AG09309 (cell line): ENCODE measurements at regions not wholly inside any gene's neighbourhood (a gene's known extent, or its start where the extent isn't known, plus 50 kb on each side); places are given as distances from the start of the nearest gene placed in this dataset.

ENCODE experiments used
- DNase-seq: peaks from one replicate; pipeline ENCODE4 v3.0.0-alpha.2; 2010; ENCODE audit warnings: low read depth
- H3K4me3 ChIP-seq: 2 replicates; pipeline ENCODE4 v1.5.1; 2011; ENCODE audit warnings: mild to moderate bottlenecking, low read depth, low read length, moderate library complexity; ENCODE audit not compliant: control insufficient read depth
- CTCF ChIP-seq: IDR thresholded peaks from 2 replicates; pipeline ENCODE4 v1.5.1; 2011; ENCODE audit warnings: mild to moderate bottlenecking, low read depth, low read length, inconsistent platforms; ENCODE audit not compliant: insufficient read depth, control insufficient read depth; ENCODE audit errors: missing control alignments

DNA sequence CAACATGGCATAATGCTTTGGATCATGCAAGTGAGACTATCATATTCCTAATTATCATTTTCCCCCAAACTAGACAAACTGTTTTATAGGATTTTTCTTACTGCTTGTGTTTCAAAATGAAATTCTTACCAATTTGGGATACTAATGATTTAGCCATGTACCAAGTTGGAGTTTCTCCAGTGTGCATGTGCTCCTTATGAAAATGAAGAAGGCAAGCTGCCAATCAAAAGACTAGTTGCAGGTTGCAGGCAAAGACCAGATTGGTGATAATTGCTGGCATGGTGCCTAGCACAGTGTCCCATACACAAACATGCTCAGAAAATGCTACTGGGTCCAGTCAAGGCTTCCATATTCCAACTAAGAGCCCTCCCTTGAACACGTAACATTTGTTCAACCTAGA is 771.8 kb upstream of the FANCL start:
- TF ChIP-seq CTCF: no peak
- no peak for DNase-seq
- H3K4me3 ChIP-seq: no peak overlapping the region

- no peak for DNase-seq
- no peak for TF ChIP-seq CTCF
- no peak overlapping the region for H3K4me3 ChIP-seq
Observed at GRCh38 chr2:59012234-59012633, 771.1 kb upstream of the FANCL start.

- no peak for DNase-seq
- TF ChIP-seq CTCF: no peak
- no peak overlapping the region for H3K4me3 ChIP-seq
Observed at GRCh38 chr2:59008950-59009349, 767.8 kb upstream of the FANCL start.

- no peak for DNase-seq
- no peak overlapping the region for H3K4me3 ChIP-seq
- no peak for TF ChIP-seq CTCF
Observed at GRCh38 chr2:59005836-59006615, 764.9 kb upstream of the FANCL start.

DNA sequence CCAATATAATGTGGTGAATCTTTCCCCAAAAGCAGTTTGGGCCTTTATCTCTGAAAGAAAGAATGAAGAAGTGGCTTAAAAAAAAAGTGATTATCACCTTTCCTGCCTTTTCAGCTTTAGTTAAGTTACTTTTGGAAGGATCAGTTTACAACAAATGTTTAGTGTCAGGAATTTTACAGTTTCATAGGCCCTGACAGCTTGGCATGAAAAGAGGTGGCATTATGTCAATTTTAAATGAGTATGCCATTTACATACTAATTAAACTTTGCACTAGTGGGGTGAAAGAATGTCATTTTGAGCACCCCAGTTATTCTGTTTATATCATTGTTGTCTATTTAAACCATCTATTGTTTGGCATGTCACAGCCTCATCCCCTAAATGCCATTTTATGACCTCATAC is 763.5 kb upstream of the FANCL start:
- no peak for TF ChIP-seq CTCF
- no peak for DNase-seq
- no peak overlapping the region for H3K4me3 ChIP-seq

DNA sequence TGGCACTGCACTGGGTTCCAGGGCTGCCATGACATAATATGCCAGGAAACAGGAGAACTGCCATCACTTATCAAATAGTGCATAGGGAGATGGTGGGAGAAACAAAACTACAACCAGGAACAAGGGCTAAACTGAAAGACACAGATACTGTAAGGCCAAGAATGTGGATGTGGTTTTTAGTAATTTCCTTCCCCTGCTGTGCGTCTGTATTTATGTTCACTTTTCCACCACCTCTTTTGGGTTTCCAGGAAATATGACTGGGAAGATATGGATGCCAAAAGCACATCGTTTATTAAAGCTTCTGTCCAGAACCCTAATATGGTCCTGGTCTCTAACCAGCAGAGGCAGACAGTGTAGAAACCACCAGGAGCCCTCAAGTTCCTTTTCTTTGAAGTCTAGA is 759.7 kb upstream of the FANCL start:
- H3K4me3 ChIP-seq: no peak overlapping the region
- TF ChIP-seq CTCF: no peak
- DNase-seq: no peak
